ENCODE measurements at regions not wholly inside any gene's neighbourhood (a gene's known extent, or its start where the extent isn't known, plus 50 kb on each side); places are given as distances from the start of the nearest gene placed in this dataset.

- H3F3A ChIP-seq (ENCODE audit: low read depth) = no peaks in the 10 kb centered on the region
- TF ChIP-seq CTCF (IDR thresholded peaks at IDR 0.05) (no peak), EZH2 (IDR thresholded peaks at IDR 0.05) (no peak), EZH2phosphoT487 (IDR thresholded peaks at IDR 0.05) (no peak)
- H3K9ac ChIP-seq = no peak overlapping the region
- H3K27me3 Mint-ChIP-seq (ENCODE audit: insufficient read depth, low read depth) = no peaks in the 10 kb centered on the region
- no peak overlapping the region for H3K4me3 Mint-ChIP-seq
- no peak overlapping the region for H3K4me3 ChIP-seq
- H3K4me2 ChIP-seq = no peak overlapping the region
- DNase-seq (ENCODE audit: low spot score) = no peak
- H3K27ac ChIP-seq = no peak overlapping the region
- no peaks in the 10 kb centered on the region for H3K36me3 Mint-ChIP-seq
- peaks cover 7% of the 10 kb centered on the region for H3K9me3 Mint-ChIP-seq
- no peaks in the 10 kb centered on the region for H3K4me1 ChIP-seq
- H2AFZ ChIP-seq (replicated peaks) = no peak overlapping the region
- no peak overlapping the region for H3K27ac Mint-ChIP-seq
- H3K27me3 ChIP-seq = no peaks in the 10 kb centered on the region
- no peaks in the 10 kb centered on the region for H3K79me2 ChIP-seq (ENCODE audit: low read depth)
- H3K9me3 ChIP-seq (ENCODE audit: low read depth) = no peaks in the 10 kb centered on the region
- no peaks in the 10 kb centered on the region for H3K36me3 ChIP-seq
- H3K4me1 Mint-ChIP-seq = no peaks in the 10 kb centered on the region
- no peaks in the 10 kb centered on the region for H4K20me1 ChIP-seq (ENCODE audit: low read depth)
Measured at GRCh38 chr2:12478151-12479064, 238.3 kb upstream of the TRIB2 start.

- Mint-ChIP-seq H3K27ac (no peak overlapping the region), H3K4me1 (no peaks in the 10 kb centered on the region), H3K27me3 (ENCODE audit: insufficient read depth, low read depth) (no peaks in the 10 kb centered on the region), H3K9me3 (peaks cover 8% of the 10 kb centered on the region), H3K4me3 (no peak overlapping the region), H3K36me3 (no peaks in the 10 kb centered on the region)
- no peak overlapping the region for H3K27ac ChIP-seq
- H3K9me3 ChIP-seq (ENCODE audit: low read depth) = no peaks in the 10 kb centered on the region
- H3K79me2 ChIP-seq (ENCODE audit: low read depth) = no peaks in the 10 kb centered on the region
- H3K4me1 ChIP-seq = no peaks in the 10 kb centered on the region
- H3F3A ChIP-seq (ENCODE audit: low read depth) = no peaks in the 10 kb centered on the region
- no peaks in the 10 kb centered on the region for H4K20me1 ChIP-seq (ENCODE audit: low read depth)
- TF ChIP-seq EZH2 (IDR thresholded peaks at IDR 0.05) (no peak), EZH2phosphoT487 (IDR thresholded peaks at IDR 0.05) (no peak), CTCF (IDR thresholded peaks at IDR 0.05) (no peak)
- H3K4me3 ChIP-seq = no peak overlapping the region
- no peak overlapping the region for H3K9ac ChIP-seq
- DNase-seq (ENCODE audit: low spot score) = no peak
- H3K36me3 ChIP-seq = no peaks in the 10 kb centered on the region
- H2AFZ ChIP-seq (replicated peaks) = no peak overlapping the region
- H3K27me3 ChIP-seq = no peaks in the 10 kb centered on the region
- no peak overlapping the region for H3K4me2 ChIP-seq
Measured at GRCh38 chr2:12479065-12479601, 237.6 kb upstream of the TRIB2 start.

GRCh38 chr2:12484536-12485115 lies 232.1 kb upstream of the TRIB2 start:
- Histone ChIP-seq H3K79me2 (ENCODE audit: low read depth) (no peaks in the 10 kb centered on the region), H3K4me3 (no peak overlapping the region), H3K9ac (no peak overlapping the region), H3K9me3 (ENCODE audit: low read depth) (no peaks in the 10 kb centered on the region), H3K27ac (no peak overlapping the region), H3K4me2 (no peak overlapping the region), H3K27me3 (no peaks in the 10 kb centered on the region), H3K36me3 (no peaks in the 10 kb centered on the region), H3F3A (ENCODE audit: low read depth) (no peaks in the 10 kb centered on the region), H3K4me1 (no peaks in the 10 kb centered on the region), H2AFZ (replicated peaks) (no peak overlapping the region), H4K20me1 (ENCODE audit: low read depth) (no peaks in the 10 kb centered on the region)
- H3K36me3 Mint-ChIP-seq = no peaks in the 10 kb centered on the region
- H3K27ac Mint-ChIP-seq = no peak overlapping the region
- DNase-seq (ENCODE audit: low spot score) = no peak
- TF ChIP-seq CTCF (IDR thresholded peaks at IDR 0.05) = no peak
- no peak for TF ChIP-seq EZH2phosphoT487 (IDR thresholded peaks at IDR 0.05)
- no peak for TF ChIP-seq EZH2 (IDR thresholded peaks at IDR 0.05)
- peaks cover 2% of the 10 kb centered on the region for H3K4me1 Mint-ChIP-seq
- H3K9me3 Mint-ChIP-seq = peaks cover 3% of the 10 kb centered on the region
- no peak overlapping the region for H3K4me3 Mint-ChIP-seq
- no peaks in the 10 kb centered on the region for H3K27me3 Mint-ChIP-seq (ENCODE audit: insufficient read depth, low read depth)
